Esophagus muscularis mucosa (tissue), 3 donors: ENCODE measurements at regions not wholly inside any gene's neighbourhood (a gene's known extent, or its start where the extent isn't known, plus 50 kb on each side); places are given as distances from the start of the nearest gene placed in this dataset.

ENCODE experiments used
- POLR2AphosphoS5 ChIP-seq, 2 donors: sonication (generic); formaldehyde crosslinking; IDR thresholded peaks; one replicate each; pipeline ENCODE4 v1.6.1; 2017; ENCODE audit warnings: antibody characterized with exemption in 2 of 2
- TF ChIP-seq, protein P1 (sequence below), 3 experiments: fragments of 200-600 bp in 2 of 3; fragments of 450-650 bp in 1 of 3; sonication (generic) in 2 of 3; IDR thresholded peaks; one replicate each; pipeline ENCODE4 v1.5.1; 2017 to 2019; ENCODE audit warnings: antibody characterized with exemption in 3 of 3, mild to moderate bottlenecking in 2 of 3, moderate library complexity in 1 of 3

DNA sequence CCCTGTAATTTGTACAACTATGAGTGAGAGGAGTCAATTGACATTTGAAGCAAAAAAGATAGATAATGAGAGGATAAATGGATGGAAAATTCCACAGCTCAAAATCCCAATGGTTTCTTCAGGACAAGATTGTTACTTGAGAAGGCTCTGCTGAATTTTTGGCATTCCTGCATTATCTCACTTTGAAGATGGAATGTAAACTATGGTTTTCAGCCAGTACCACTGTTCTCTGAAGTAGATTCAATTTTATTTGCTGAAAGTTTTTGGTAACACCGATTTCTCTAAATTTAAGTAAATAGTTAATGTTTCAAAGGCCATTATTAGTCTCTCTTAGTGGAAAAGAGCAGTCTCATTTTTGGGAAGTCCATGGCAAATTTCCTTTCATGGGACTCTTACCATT, 121.9 kb upstream of the SLC38A2 start:
- TF ChIP-seq, protein P1, sequence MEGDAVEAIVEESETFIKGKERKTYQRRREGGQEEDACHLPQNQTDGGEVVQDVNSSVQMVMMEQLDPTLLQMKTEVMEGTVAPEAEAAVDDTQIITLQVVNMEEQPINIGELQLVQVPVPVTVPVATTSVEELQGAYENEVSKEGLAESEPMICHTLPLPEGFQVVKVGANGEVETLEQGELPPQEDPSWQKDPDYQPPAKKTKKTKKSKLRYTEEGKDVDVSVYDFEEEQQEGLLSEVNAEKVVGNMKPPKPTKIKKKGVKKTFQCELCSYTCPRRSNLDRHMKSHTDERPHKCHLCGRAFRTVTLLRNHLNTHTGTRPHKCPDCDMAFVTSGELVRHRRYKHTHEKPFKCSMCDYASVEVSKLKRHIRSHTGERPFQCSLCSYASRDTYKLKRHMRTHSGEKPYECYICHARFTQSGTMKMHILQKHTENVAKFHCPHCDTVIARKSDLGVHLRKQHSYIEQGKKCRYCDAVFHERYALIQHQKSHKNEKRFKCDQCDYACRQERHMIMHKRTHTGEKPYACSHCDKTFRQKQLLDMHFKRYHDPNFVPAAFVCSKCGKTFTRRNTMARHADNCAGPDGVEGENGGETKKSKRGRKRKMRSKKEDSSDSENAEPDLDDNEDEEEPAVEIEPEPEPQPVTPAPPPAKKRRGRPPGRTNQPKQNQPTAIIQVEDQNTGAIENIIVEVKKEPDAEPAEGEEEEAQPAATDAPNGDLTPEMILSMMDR (IDR thresholded peaks at IDR 0.05) = no peak
- no peak for TF ChIP-seq POLR2AphosphoS5 (IDR thresholded peaks at IDR 0.05)
